ENCODE measurements at regions not wholly inside any gene's neighbourhood (a gene's known extent, or its start where the extent isn't known, plus 50 kb on each side); places are given as distances from the start of the nearest gene placed in this dataset.

GRCh38 chr1:220363196-220363837 is 91.1 kb upstream of the RAB3GAP2 start:
- Histone ChIP-seq H3K27me3 (ENCODE audit: insufficient read depth, low read depth, low read length) (no peaks in the 10 kb centered on the region), H2AFZ (ENCODE audit: low read depth, low read length) (no peak overlapping the region), H4K20me1 (ENCODE audit: insufficient read depth) (no peaks in the 10 kb centered on the region), H3K79me2 (replicated peaks; ENCODE audit: insufficient read depth, low read length) (no peaks in the 10 kb centered on the region), H3K9me2 (ENCODE audit: insufficient read depth, low read length) (no peaks in the 10 kb centered on the region), H3K9ac (ENCODE audit: low read length) (no peak overlapping the region), H3K27ac (ENCODE audit: low read length) (no peak overlapping the region), H3K36me3 (ENCODE audit: insufficient read depth, low read length) (no peaks in the 10 kb centered on the region), H3K4me2 (ENCODE audit: low read length) (peak overlapping the region; percentile 36), H3K4me3 (ENCODE audit: low read length) (peak overlapping the region; percentile 22), H3F3A (ENCODE audit: insufficient read depth, low read length, poor library complexity, severe bottlenecking) (no peaks in the 10 kb centered on the region), H3K9me3 (ENCODE audit: low read length) (no peaks in the 10 kb centered on the region)
- TF ChIP-seq CTCF (IDR thresholded peaks at IDR 0.05; ENCODE audit: poor library complexity, severe bottlenecking) (no peak), RAD21 (conservative IDR thresholded peaks at IDR 0.05) (no peak), MXI1 (conservative IDR thresholded peaks at IDR 0.05; ENCODE audit: poor library complexity, severe bottlenecking) (no peak), SMC3 (conservative IDR thresholded peaks at IDR 0.05; ENCODE audit: poor library complexity) (no peak), REST (IDR thresholded peaks at IDR 0.05; ENCODE audit: borderline replicate concordance) (no peak), EZH2 (IDR thresholded peaks at IDR 0.05; ENCODE audit: borderline replicate concordance, insufficient read depth, low read length, poor library complexity, severe bottlenecking) (no peak), TAF1 (IDR thresholded peaks at IDR 0.05; ENCODE audit: low read depth) (no peak), POLR2AphosphoS5 (IDR thresholded peaks at IDR 0.05) (no peak)

GRCh38 chr1:220356981-220357850 is 85.0 kb upstream of the RAB3GAP2 start:
- H3K36me3 ChIP-seq (ENCODE audit: insufficient read depth, low read length): no peaks in the 10 kb centered on the region
- H3K27ac ChIP-seq (ENCODE audit: low read length): no peak overlapping the region
- no peak overlapping the region for H3K9ac ChIP-seq (ENCODE audit: low read length)
- H4K20me1 ChIP-seq (ENCODE audit: insufficient read depth): no peaks in the 10 kb centered on the region
- no peak for TF ChIP-seq POLR2AphosphoS5 (IDR thresholded peaks at IDR 0.05)
- TF ChIP-seq RAD21 (conservative IDR thresholded peaks at IDR 0.05): no peak
- TF ChIP-seq EZH2 (IDR thresholded peaks at IDR 0.05; ENCODE audit: borderline replicate concordance, insufficient read depth, low read length, poor library complexity, severe bottlenecking): no peak
- no peak for TF ChIP-seq CTCF (IDR thresholded peaks at IDR 0.05; ENCODE audit: poor library complexity, severe bottlenecking)
- TF ChIP-seq MXI1 (conservative IDR thresholded peaks at IDR 0.05; ENCODE audit: poor library complexity, severe bottlenecking): no peak
- TF ChIP-seq SMC3 (conservative IDR thresholded peaks at IDR 0.05; ENCODE audit: poor library complexity): no peak
- TF ChIP-seq EP300 (conservative IDR thresholded peaks at IDR 0.05; ENCODE audit: poor library complexity, severe bottlenecking): no peak
- no peak for TF ChIP-seq REST (IDR thresholded peaks at IDR 0.05; ENCODE audit: borderline replicate concordance)
- no peak for TF ChIP-seq TAF1 (IDR thresholded peaks at IDR 0.05; ENCODE audit: low read depth)
- H3K4me2 ChIP-seq (ENCODE audit: low read length): no peak overlapping the region
- no peaks in the 10 kb centered on the region for H3K27me3 ChIP-seq (ENCODE audit: insufficient read depth, low read depth, low read length)
- no peak overlapping the region for H2AFZ ChIP-seq (ENCODE audit: low read depth, low read length)
- H3F3A ChIP-seq (ENCODE audit: insufficient read depth, low read length, poor library complexity, severe bottlenecking): no peaks in the 10 kb centered on the region
- no peaks in the 10 kb centered on the region for H3K9me3 ChIP-seq (ENCODE audit: low read length)
- no peaks in the 10 kb centered on the region for H3K9me2 ChIP-seq (ENCODE audit: insufficient read depth, low read length)
- no peak overlapping the region for H3K4me3 ChIP-seq (ENCODE audit: low read length)
- H3K79me2 ChIP-seq (replicated peaks; ENCODE audit: insufficient read depth, low read length): no peaks in the 10 kb centered on the region
